Mesendoderm (in vitro differentiated cells): ENCODE measurements at regions not wholly inside any gene's neighbourhood (a gene's known extent, or its start where the extent isn't known, plus 50 kb on each side); places are given as distances from the start of the nearest gene placed in this dataset.

Source experiments
- DNase-seq: peaks from one replicate; pipeline ENCODE4 v3.0.0; 2013
- H2AK5ac ChIP-seq: 2 replicates; pipeline ENCODE4 v1.6.1; 2013; ENCODE audit warnings: low read length, inconsistent platforms
- H2BK120ac ChIP-seq: 2 replicates; pipeline ENCODE4 v1.6.1; 2013; ENCODE audit warnings: low read depth, mild to moderate bottlenecking, low read length, moderate library complexity, mixed read lengths
- H2BK15ac ChIP-seq: replicated peaks from 2 replicates; pipeline ENCODE4 v1.6.1; 2013; ENCODE audit warnings: low read depth, mild to moderate bottlenecking, moderate library complexity
- H2BK5ac ChIP-seq: 2 replicates; pipeline ENCODE4 v1.6.1; 2013; ENCODE audit warnings: low read length, inconsistent platforms
- H3K18ac ChIP-seq: 2 replicates; pipeline ENCODE4 v1.6.1; 2013; ENCODE audit warnings: mild to moderate bottlenecking, low read length, mixed read lengths
- H3K23ac ChIP-seq: one replicate; pipeline ENCODE4 v1.6.1; 2013; ENCODE audit warnings: low read length
- H3K27ac ChIP-seq: 2 replicates; pipeline ENCODE4 v1.5.1; 2013; ENCODE audit warnings: low read depth, mild to moderate bottlenecking, inconsistent platforms, low read length, moderate library complexity
- H3K27me3 ChIP-seq: 2 replicates; pipeline ENCODE4 v1.6.1; 2013; ENCODE audit warnings: low read length, control low read depth, mild to moderate bottlenecking, inconsistent platforms; ENCODE audit not compliant: insufficient read depth, poor library complexity
- H3K36me3 ChIP-seq: 2 replicates; pipeline ENCODE4 v1.6.1; 2013; ENCODE audit warnings: low read length, inconsistent platforms; ENCODE audit not compliant: control insufficient read depth, insufficient read depth
- H3K4ac ChIP-seq: one replicate; pipeline ENCODE4 v1.6.1; 2013; ENCODE audit warnings: low read depth, mild to moderate bottlenecking, low read length, moderate library complexity
- H3K4me1 ChIP-seq: 2 replicates; pipeline ENCODE4 v1.6.1; 2013; ENCODE audit warnings: low read depth, low read length, inconsistent platforms; ENCODE audit not compliant: control insufficient read depth
- H3K4me2 ChIP-seq: 2 replicates; pipeline ENCODE4 v1.6.1; 2013; ENCODE audit warnings: low read length
- H3K4me3 ChIP-seq: 2 replicates; pipeline ENCODE4 v1.5.1; 2013; ENCODE audit warnings: mild to moderate bottlenecking, low read length
- H3K56ac ChIP-seq: one replicate; pipeline ENCODE4 v1.6.1; 2013; ENCODE audit warnings: low read length
- H3K79me1 ChIP-seq: 2 replicates; pipeline ENCODE4 v1.6.1; 2013; ENCODE audit warnings: low read length, inconsistent platforms
- H3K79me2 ChIP-seq: 2 replicates; pipeline ENCODE4 v1.6.1; 2013; ENCODE audit warnings: mild to moderate bottlenecking, low read length; ENCODE audit not compliant: control insufficient read depth, insufficient read depth
- H3K9ac ChIP-seq: 2 replicates; pipeline ENCODE4 v1.6.1; 2013; ENCODE audit warnings: low read length, inconsistent platforms
- H4K5ac ChIP-seq: one replicate; pipeline ENCODE4 v1.6.1; 2013; ENCODE audit warnings: low read length
- H4K8ac ChIP-seq: one replicate; pipeline ENCODE4 v1.6.1; 2013; ENCODE audit warnings: low read depth, mild to moderate bottlenecking, control low read depth, low read length, moderate library complexity
- WGBS: extraction: QIAGEN DNeasy Blood & Tissue Kit; methylation state at CpG from one replicate; pipeline ENCODE4 v1.1.7; 2013; ENCODE audit warnings: low lambda C conversion rate, missing lambda C conversion rate; ENCODE audit not compliant: insufficient coverage; ENCODE audit errors: extremely low coverage; 5-methylcytosine and 5-hydroxymethylcytosine counted together

- H3K79me1 ChIP-seq, result no peaks in the 10 kb centered on the region
- H2BK5ac ChIP-seq, result no peak overlapping the region
- no peak overlapping the region for H3K4me3 ChIP-seq
- no peak overlapping the region for H2AK5ac ChIP-seq
- H4K5ac ChIP-seq, result no peak overlapping the region
- no peak overlapping the region for H2BK120ac ChIP-seq
- H3K18ac ChIP-seq, result no peak overlapping the region
- H3K9ac ChIP-seq, result no peak overlapping the region
- no peaks in the 10 kb centered on the region for H3K79me2 ChIP-seq
- H3K4me2 ChIP-seq, result no peak overlapping the region
- H3K56ac ChIP-seq, result no peak overlapping the region
- no peak overlapping the region for H2BK15ac ChIP-seq
- no peak overlapping the region for H3K23ac ChIP-seq
- H3K27me3 ChIP-seq, result no peaks in the 10 kb centered on the region
- H4K8ac ChIP-seq, result no peak overlapping the region
- H3K4me1 ChIP-seq, result no peaks in the 10 kb centered on the region
- DNase-seq, result no peak
- H3K36me3 ChIP-seq, result no peaks in the 10 kb centered on the region
- H3K4ac ChIP-seq, result no peak overlapping the region
- no peak overlapping the region for H3K27ac ChIP-seq
- WGBS, result no CpG with 5 or more reads among the region's 6 CpGs
Observed at GRCh38 chr1:184141361-184141880, 89.9 kb downstream of the TSEN15 start.

GRCh38 chr1:184143449-184143848 is 91.9 kb downstream of the TSEN15 start:
- Histone ChIP-seq H3K9ac (no peak overlapping the region), H3K27ac (no peak overlapping the region), H3K79me1 (no peaks in the 10 kb centered on the region), H3K79me2 (no peaks in the 10 kb centered on the region), H3K4me1 (no peaks in the 10 kb centered on the region), H3K27me3 (no peaks in the 10 kb centered on the region), H3K56ac (no peak overlapping the region), H3K18ac (no peak overlapping the region), H3K23ac (no peak overlapping the region), H3K4me3 (no peak overlapping the region), H4K8ac (no peak overlapping the region), H3K36me3 (no peaks in the 10 kb centered on the region), H2BK15ac (no peak overlapping the region), H2BK5ac (no peak overlapping the region), H4K5ac (no peak overlapping the region), H2AK5ac (no peak overlapping the region), H2BK120ac (no peak overlapping the region), H3K4me2 (no peak overlapping the region), H3K4ac (no peak overlapping the region)
- no peak for DNase-seq
- no CpG with 5 or more reads among the region's 5 CpGs for WGBS

GRCh38 chr1:184145083-184145482 is 93.6 kb downstream of the TSEN15 start:
- no peak for DNase-seq
- H3K56ac ChIP-seq, result no peak overlapping the region
- no peak overlapping the region for H2BK120ac ChIP-seq
- H3K79me2 ChIP-seq, result no peaks in the 10 kb centered on the region
- no peak overlapping the region for H3K18ac ChIP-seq
- no peak overlapping the region for H2BK5ac ChIP-seq
- H3K4me1 ChIP-seq, result no peaks in the 10 kb centered on the region
- no peak overlapping the region for H2AK5ac ChIP-seq
- WGBS, result no CpG with 5 or more reads among the region's 5 CpGs
- H3K79me1 ChIP-seq, result no peaks in the 10 kb centered on the region
- H4K8ac ChIP-seq, result no peak overlapping the region
- no peak overlapping the region for H3K4ac ChIP-seq
- no peak overlapping the region for H3K4me2 ChIP-seq
- no peak overlapping the region for H3K9ac ChIP-seq
- no peak overlapping the region for H4K5ac ChIP-seq
- no peak overlapping the region for H3K4me3 ChIP-seq
- no peak overlapping the region for H2BK15ac ChIP-seq
- H3K36me3 ChIP-seq, result no peaks in the 10 kb centered on the region
- no peak overlapping the region for H3K27ac ChIP-seq
- H3K27me3 ChIP-seq, result no peaks in the 10 kb centered on the region
- H3K23ac ChIP-seq, result no peak overlapping the region

- no peaks in the 10 kb centered on the region for H3K4me1 ChIP-seq
- no peak overlapping the region for H3K4me2 ChIP-seq
- H2BK15ac ChIP-seq, result no peak overlapping the region
- H4K5ac ChIP-seq, result no peak overlapping the region
- no CpG with 5 or more reads among the region's 4 CpGs for WGBS
- no peaks in the 10 kb centered on the region for H3K27me3 ChIP-seq
- no peak for DNase-seq
- H3K56ac ChIP-seq, result no peak overlapping the region
- no peak overlapping the region for H3K27ac ChIP-seq
- no peaks in the 10 kb centered on the region for H3K79me1 ChIP-seq
- no peak overlapping the region for H3K18ac ChIP-seq
- no peak overlapping the region for H3K23ac ChIP-seq
- no peak overlapping the region for H2BK5ac ChIP-seq
- H3K4ac ChIP-seq, result no peak overlapping the region
- H3K36me3 ChIP-seq, result no peaks in the 10 kb centered on the region
- H3K9ac ChIP-seq, result no peak overlapping the region
- no peak overlapping the region for H3K4me3 ChIP-seq
- no peak overlapping the region for H4K8ac ChIP-seq
- no peak overlapping the region for H2BK120ac ChIP-seq
- H2AK5ac ChIP-seq, result no peak overlapping the region
- H3K79me2 ChIP-seq, result no peaks in the 10 kb centered on the region
Observed at GRCh38 chr1:184146202-184146601, 94.7 kb downstream of the TSEN15 start.

GRCh38 chr1:184150776-184151531 is 99.4 kb downstream of the TSEN15 start:
- Histone ChIP-seq H4K8ac (no peak overlapping the region), H2BK15ac (no peak overlapping the region), H3K27me3 (no peaks in the 10 kb centered on the region), H4K5ac (no peak overlapping the region), H3K4me1 (peaks cover 6% of the 10 kb centered on the region), H3K4ac (no peak overlapping the region), H3K18ac (no peak overlapping the region), H3K27ac (no peak overlapping the region), H3K79me1 (no peaks in the 10 kb centered on the region), H3K4me3 (no peak overlapping the region), H3K23ac (no peak overlapping the region), H3K79me2 (no peaks in the 10 kb centered on the region), H2BK120ac (no peak overlapping the region), H3K9ac (no peak overlapping the region), H3K56ac (no peak overlapping the region), H3K4me2 (no peak overlapping the region), H2BK5ac (no peak overlapping the region), H2AK5ac (no peak overlapping the region), H3K36me3 (no peaks in the 10 kb centered on the region)
- no CpG with 5 or more reads among the region's 9 CpGs for WGBS
- DNase-seq, result no peak

GRCh38 chr1:184152434-184152898 is 100.9 kb downstream of the TSEN15 start:
- H3K79me2 ChIP-seq, result no peaks in the 10 kb centered on the region
- H3K23ac ChIP-seq, result no peak overlapping the region
- no peak overlapping the region for H3K4me2 ChIP-seq
- no peak overlapping the region for H2AK5ac ChIP-seq
- no peak overlapping the region for H3K56ac ChIP-seq
- no peak overlapping the region for H3K4me3 ChIP-seq
- H4K5ac ChIP-seq, result no peak overlapping the region
- H3K9ac ChIP-seq, result no peak overlapping the region
- no peaks in the 10 kb centered on the region for H3K27me3 ChIP-seq
- no peak overlapping the region for H3K18ac ChIP-seq
- H3K79me1 ChIP-seq, result no peaks in the 10 kb centered on the region
- H2BK5ac ChIP-seq, result no peak overlapping the region
- H3K4ac ChIP-seq, result no peak overlapping the region
- H3K36me3 ChIP-seq, result no peaks in the 10 kb centered on the region
- H2BK120ac ChIP-seq, result no peak overlapping the region
- no peak overlapping the region for H4K8ac ChIP-seq
- DNase-seq, result no peak
- no peak overlapping the region for H3K27ac ChIP-seq
- no peak overlapping the region for H2BK15ac ChIP-seq
- H3K4me1 ChIP-seq, result peaks cover 13% of the 10 kb centered on the region
- WGBS, result no CpG with 5 or more reads among the region's 10 CpGs
